Liver (tissue), 3 donors: ENCODE measurements at regions not wholly inside any gene's neighbourhood (a gene's known extent, or its start where the extent isn't known, plus 50 kb on each side); places are given as distances from the start of the nearest gene placed in this dataset.

Source experiments
- HNF4A ChIP-seq, 2 donors: conservative IDR thresholded peaks; 2 replicates each; pipeline ENCODE4 v1.6.1; 2016; ENCODE audit warnings: antibody characterized with exemption in 2 of 2, mild to moderate bottlenecking in 2 of 2
- HNF4G ChIP-seq: IDR thresholded peaks from 2 replicates; pipeline ENCODE4 v1.6.1; 2016; ENCODE audit warnings: antibody characterized with exemption
- JUND ChIP-seq, 2 donors: IDR thresholded peaks; 2 replicates each; pipeline ENCODE4 v1.6.1; 2016; ENCODE audit warnings: antibody characterized with exemption in 2 of 2
- RXRA ChIP-seq, 2 donors: IDR thresholded peaks; 2 replicates each; pipeline ENCODE4 v1.6.1; 2017 to 2018; ENCODE audit warnings: antibody characterized with exemption in 2 of 2, mild to moderate bottlenecking in 1 of 2
- SP1 ChIP-seq: IDR thresholded peaks from 2 replicates; pipeline ENCODE4 v1.6.1; 2018; ENCODE audit warnings: antibody characterized with exemption, mild to moderate bottlenecking
- YY1 ChIP-seq: IDR thresholded peaks from 2 replicates; pipeline ENCODE4 v1.6.1; 2016; ENCODE audit warnings: antibody characterized with exemption, mild to moderate bottlenecking
- TF ChIP-seq, protein P1 (sequence below): fragments of 150-350 bp; IDR thresholded peaks from 2 replicates; pipeline ENCODE4 v1.5.1; 2017; ENCODE audit warnings: improper control_type of control experiment, low read depth, low read length; ENCODE audit not compliant: missing input control
- TF ChIP-seq, protein P2 (sequence below): IDR thresholded peaks from 2 replicates; pipeline ENCODE4 v1.6.1; 2016; ENCODE audit warnings: antibody characterized with exemption, mild to moderate bottlenecking
- TF ChIP-seq, protein P3 (sequence below): IDR thresholded peaks from 2 replicates; pipeline ENCODE4 v1.6.1; 2016; ENCODE audit warnings: antibody characterized with exemption
- donor health status: healthy.
- donor health status: healthy.

DNA sequence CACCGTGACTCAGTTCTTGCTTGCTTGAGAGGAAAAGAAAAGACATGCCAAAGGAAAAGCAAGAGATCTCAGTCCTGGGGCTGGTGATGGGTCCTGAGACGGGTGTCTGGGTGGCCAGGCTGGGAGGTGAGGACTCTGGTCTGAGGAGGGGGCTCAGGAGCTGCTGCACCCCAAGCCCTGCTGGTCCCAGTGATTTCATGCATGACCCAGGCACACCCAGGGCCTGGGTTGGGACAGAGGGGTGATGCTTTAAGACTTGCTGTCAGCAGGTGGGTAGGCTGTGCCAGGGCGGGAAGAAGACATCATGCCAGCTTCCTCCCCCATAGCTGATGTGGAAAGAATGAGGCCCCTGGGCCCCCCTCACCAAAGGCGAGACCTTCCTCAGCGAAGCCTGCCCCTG, 65.1 kb upstream of the PMEPA1 start:
- TF ChIP-seq, protein P1, sequence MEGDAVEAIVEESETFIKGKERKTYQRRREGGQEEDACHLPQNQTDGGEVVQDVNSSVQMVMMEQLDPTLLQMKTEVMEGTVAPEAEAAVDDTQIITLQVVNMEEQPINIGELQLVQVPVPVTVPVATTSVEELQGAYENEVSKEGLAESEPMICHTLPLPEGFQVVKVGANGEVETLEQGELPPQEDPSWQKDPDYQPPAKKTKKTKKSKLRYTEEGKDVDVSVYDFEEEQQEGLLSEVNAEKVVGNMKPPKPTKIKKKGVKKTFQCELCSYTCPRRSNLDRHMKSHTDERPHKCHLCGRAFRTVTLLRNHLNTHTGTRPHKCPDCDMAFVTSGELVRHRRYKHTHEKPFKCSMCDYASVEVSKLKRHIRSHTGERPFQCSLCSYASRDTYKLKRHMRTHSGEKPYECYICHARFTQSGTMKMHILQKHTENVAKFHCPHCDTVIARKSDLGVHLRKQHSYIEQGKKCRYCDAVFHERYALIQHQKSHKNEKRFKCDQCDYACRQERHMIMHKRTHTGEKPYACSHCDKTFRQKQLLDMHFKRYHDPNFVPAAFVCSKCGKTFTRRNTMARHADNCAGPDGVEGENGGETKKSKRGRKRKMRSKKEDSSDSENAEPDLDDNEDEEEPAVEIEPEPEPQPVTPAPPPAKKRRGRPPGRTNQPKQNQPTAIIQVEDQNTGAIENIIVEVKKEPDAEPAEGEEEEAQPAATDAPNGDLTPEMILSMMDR: no peak
- TF ChIP-seq HNF4G: no peak
- TF ChIP-seq, protein P2, sequence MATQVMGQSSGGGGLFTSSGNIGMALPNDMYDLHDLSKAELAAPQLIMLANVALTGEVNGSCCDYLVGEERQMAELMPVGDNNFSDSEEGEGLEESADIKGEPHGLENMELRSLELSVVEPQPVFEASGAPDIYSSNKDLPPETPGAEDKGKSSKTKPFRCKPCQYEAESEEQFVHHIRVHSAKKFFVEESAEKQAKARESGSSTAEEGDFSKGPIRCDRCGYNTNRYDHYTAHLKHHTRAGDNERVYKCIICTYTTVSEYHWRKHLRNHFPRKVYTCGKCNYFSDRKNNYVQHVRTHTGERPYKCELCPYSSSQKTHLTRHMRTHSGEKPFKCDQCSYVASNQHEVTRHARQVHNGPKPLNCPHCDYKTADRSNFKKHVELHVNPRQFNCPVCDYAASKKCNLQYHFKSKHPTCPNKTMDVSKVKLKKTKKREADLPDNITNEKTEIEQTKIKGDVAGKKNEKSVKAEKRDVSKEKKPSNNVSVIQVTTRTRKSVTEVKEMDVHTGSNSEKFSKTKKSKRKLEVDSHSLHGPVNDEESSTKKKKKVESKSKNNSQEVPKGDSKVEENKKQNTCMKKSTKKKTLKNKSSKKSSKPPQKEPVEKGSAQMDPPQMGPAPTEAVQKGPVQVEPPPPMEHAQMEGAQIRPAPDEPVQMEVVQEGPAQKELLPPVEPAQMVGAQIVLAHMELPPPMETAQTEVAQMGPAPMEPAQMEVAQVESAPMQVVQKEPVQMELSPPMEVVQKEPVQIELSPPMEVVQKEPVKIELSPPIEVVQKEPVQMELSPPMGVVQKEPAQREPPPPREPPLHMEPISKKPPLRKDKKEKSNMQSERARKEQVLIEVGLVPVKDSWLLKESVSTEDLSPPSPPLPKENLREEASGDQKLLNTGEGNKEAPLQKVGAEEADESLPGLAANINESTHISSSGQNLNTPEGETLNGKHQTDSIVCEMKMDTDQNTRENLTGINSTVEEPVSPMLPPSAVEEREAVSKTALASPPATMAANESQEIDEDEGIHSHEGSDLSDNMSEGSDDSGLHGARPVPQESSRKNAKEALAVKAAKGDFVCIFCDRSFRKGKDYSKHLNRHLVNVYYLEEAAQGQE: no peak
- TF ChIP-seq, protein P3, sequence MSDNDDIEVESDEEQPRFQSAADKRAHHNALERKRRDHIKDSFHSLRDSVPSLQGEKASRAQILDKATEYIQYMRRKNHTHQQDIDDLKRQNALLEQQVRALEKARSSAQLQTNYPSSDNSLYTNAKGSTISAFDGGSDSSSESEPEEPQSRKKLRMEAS: no peak
- TF ChIP-seq HNF4A (conservative IDR thresholded peaks at IDR 0.05): no peak
- TF ChIP-seq SP1: no peak
- TF ChIP-seq RXRA (IDR thresholded peaks at IDR 0.05): no peak
- TF ChIP-seq YY1: no peak
- no peak for TF ChIP-seq JUND (IDR thresholded peaks at IDR 0.05)
